GM21381 (cell line): ENCODE measurements at regions not wholly inside any gene's neighbourhood (a gene's known extent, or its start where the extent isn't known, plus 50 kb on each side); places are given as distances from the start of the nearest gene placed in this dataset.

ENCODE experiments used
- ATAC-seq: cut with Tn5 transposase; IDR thresholded peaks from one replicate; pipeline ENCODE4 v1.9.1; 2021; ENCODE audit warnings: mild to moderate bottlenecking, moderate library complexity; ENCODE audit not compliant: unreplicated experiment

DNA sequence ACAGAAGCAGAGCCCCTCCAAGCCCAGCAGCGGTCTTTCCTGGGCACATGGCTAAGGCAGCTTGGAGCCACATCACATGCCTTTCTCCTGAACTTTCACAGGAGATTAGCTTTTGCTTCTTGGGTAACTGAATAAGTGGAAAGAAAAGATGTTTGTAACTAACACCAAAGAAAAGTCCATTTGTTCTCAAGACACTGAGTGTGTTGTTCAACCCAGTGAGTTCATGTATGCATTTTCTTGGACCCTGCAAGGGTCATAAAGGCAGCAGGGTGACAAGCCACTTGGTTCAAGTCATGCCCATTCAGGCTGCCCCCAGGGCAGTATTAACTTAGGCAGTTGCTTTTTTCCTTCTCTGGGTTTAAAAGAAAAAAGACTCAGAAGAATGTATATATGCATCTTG lies 203.4 kb downstream of the FAM76B start:
- no peak for ATAC-seq

DNA sequence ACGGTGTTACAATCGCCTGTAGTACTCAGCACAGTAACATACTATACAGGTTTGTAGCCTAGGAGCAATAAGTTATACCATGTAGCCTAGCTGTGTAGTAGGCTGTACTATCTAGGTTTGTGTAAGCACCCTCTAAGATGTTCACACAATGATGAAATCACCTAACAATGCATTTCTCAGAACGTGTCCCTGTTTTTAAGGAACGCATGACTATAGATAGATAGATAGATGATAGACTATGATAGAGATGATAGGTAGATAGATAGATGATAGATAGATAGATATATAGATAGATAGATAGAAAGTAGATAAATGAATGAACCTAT lies 203.9 kb downstream of the FAM76B start:
- ATAC-seq: no peak

- no peak for ATAC-seq
Measured at GRCh38 chr11:95585069-95585751, 204.4 kb downstream of the FAM76B start.

- ATAC-seq: no peak
Measured at GRCh38 chr11:95584589-95584988, 205.0 kb downstream of the FAM76B start.

DNA sequence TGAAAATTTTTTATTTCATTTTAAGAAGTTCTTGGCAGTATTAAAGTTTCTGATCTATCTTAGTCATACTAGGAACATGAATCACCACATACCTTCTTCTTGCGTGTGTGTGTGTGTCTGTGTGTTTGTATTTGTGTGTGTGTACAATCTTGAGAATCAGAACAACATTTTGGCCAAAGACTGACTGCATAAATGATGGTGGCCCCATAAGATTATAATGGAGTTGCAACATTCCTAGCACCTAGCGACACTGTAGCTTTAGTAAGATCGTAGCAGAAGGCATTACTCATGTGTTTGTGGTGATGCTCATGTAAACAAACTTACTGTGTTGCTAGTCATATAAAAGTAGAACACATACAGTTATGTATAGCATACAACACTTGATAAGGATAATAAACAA lies 205.4 kb downstream of the FAM76B start:
- ATAC-seq: no peak

DNA sequence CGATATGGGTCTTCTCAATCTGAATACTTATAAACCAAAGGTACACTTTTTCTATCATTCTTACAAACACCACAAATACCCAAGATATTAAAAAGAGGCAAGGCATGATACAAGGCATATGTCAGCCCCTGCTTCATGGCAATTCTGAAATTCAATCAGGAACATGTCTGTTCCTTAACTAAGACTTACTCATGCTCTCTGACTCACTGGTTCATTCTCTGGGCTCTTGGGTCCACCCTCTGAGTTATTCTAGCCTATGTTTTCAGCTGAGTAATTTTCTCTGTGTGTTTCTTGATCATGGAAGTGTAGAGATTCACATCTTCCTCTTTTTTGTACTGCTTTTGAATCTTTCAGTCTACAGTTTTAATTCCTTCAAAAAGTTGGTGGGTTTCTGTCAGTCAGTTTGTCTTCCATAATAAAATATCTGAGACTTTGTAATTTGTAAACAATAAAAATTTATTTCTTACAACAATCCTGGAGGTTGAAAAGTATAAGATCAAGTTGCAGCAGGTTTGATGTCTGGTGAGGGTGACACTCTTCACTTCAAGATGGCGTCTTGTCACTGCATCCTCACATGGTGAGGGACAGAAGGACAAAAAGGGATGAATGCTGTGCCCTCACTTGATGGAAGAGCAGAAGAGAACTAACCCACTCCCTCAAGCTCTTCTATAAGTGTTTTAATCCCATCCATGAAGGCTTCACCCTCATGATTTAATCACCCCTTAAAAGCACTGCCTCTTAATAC lies 211.7 kb downstream of the FAM76B start:
- no peak for ATAC-seq

DNA sequence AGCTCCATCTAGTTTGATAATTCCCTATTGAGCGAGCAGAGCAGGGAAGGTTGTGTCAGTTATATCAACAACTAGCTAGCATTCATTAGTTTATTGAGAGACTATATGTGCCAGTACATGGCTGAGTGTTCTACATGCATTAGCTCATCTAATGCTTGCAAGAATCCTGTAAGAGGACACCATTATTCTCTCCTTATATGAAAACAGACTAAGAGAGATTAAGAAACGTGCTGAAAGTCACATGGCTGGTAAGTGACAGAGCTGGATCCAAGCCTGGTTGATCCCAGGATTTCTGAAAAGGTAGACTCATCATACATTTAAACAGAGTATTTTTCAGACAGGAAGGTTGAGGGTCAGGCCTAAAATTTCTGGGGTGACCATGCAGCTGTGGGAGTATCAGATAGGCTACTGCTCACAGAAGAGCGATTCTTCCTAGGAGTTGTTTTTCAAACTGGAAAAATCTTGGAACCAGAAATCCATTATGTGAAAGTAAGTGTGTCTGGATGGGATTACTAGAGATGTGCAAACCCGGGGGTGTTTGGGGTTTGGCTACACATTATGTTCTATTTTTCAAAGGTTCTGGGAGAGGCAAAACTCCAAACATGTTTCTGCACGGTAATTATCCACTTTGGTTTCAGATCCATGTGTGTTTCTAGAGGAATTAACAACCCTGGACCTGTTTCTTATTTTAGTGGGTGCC lies 213.3 kb downstream of the FAM76B start:
- no peak for ATAC-seq

- no peak for ATAC-seq
Measured at GRCh38 chr11:95575517-95575916, 214.1 kb downstream of the FAM76B start.

GRCh38 chr11:95571718-95572260 lies 217.8 kb downstream of the FAM76B start:
- no peak for ATAC-seq

- ATAC-seq: no peak
Measured at GRCh38 chr11:95570845-95571244, 218.7 kb downstream of the FAM76B start.

- no peak for ATAC-seq
Measured at GRCh38 chr11:95569207-95569606, 220.4 kb downstream of the FAM76B start.

GRCh38 chr11:95568281-95568680 lies 221.3 kb downstream of the FAM76B start:
- no peak for ATAC-seq

DNA sequence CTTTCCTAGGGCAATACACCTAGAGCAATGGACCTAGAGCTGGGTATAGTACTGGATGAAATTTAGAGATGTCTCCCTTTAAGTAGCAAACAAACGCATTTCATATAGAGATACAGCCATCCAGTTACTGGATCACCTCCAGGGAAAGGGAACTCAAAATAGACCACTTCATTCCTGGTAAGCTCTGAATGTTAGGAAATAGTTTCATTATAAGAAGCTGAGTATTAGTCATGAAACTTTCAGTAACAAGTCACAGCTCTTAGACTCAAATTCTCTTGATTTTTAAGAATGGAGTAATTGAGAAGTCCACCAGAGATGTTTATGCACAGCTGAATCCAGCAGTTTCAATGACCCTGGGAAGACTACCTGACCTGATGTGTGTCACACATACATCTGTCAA lies 221.9 kb downstream of the FAM76B start:
- no peak for ATAC-seq

GRCh38 chr11:95566211-95566610 lies 223.4 kb downstream of the FAM76B start:
- no peak for ATAC-seq

- ATAC-seq: no peak
Measured at GRCh38 chr11:95565724-95566141, 223.8 kb downstream of the FAM76B start.

DNA sequence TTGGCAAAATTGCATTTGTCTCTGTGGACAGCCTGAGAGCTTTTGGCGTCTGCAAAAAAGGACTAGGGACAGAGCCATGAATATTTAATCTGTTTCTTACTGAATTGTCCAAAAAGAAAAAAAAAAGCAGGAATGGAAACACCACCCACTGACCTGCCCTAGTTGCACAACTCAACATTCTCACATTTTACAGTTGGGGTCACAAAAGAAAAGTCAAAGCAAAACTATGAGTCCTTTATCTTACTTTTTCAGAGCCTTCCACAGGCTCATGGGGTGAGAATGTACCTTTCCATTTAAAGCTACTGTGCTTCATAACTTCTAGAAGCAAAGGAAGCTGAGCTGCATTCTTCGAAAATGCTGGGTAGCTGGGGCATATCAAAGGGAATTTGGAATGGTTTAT lies 225.7 kb downstream of the FAM76B start:
- no peak for ATAC-seq

DNA sequence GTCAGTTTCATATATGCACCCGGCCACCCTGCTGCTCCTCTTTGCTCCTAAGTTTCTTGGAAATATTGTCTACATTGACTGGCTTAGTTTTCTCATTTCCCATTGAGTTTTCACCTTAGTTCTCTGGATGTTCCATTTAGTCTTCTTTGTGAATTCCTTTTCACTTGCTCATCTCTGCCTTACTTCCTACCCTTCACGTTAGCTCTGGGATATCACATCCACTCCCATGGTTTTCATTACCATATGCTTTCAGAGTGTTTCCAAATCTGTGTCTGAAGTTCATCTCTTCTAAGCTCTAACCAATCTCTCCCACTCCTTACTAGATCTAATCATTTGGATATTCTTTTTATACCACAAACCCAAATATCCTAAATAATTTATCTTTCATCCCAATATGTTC lies 226.4 kb downstream of the FAM76B start:
- no peak for ATAC-seq

- no peak for ATAC-seq
Measured at GRCh38 chr11:95562196-95562921, 227.2 kb downstream of the FAM76B start.

GRCh38 chr11:95559899-95560298 lies 229.7 kb downstream of the FAM76B start:
- ATAC-seq: no peak

DNA sequence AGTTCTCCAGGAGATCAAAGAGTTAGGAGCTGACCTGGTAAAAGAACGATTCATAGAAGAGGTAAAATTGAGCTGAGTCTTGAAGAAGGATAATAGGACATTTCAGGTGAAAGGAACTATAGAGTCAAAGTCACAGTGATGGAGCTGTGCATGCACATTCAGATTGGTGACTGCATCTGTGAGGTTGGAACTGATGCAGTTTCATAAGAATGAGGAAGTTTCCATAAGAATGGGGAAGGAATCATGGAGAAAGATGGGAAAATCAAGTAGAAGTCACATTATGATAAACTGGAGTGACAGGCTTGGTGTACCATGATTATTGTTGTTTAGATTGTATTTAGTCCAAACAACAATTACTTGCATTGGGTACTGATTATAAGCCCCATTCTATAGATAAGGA lies 232.2 kb downstream of the FAM76B start:
- ATAC-seq: no peak
